K562 (cell line): ENCODE measurements at regions not wholly inside any gene's neighbourhood (a gene's known extent, or its start where the extent isn't known, plus 50 kb on each side); places are given as distances from the start of the nearest gene placed in this dataset.

Source experiments
- BCLAF1 ChIP-seq, 2 experiments: fragments of 450-650 bp in 1 of 2; IDR thresholded peaks; 2 replicates each; pipeline ENCODE4 v1.6.1; 2011 to 2017; ENCODE audit warnings: low read depth in 2 of 2, antibody characterized with exemption in 1 of 2, borderline replicate concordance in 1 of 2, low read length in 1 of 2, mild to moderate bottlenecking in 1 of 2, mixed read lengths in 1 of 2; ENCODE audit not compliant: control insufficient read depth in 1 of 2
- CLOCK ChIP-seq: fragments of 250-450 bp; sonication (Bioruptor Pico); IDR thresholded peaks from 2 replicates; pipeline ENCODE4 v1.4.0; 2020; ENCODE audit warnings: mild to moderate bottlenecking, moderate library complexity, borderline replicate concordance
- CTCF ChIP-seq, 3 experiments: IDR thresholded peaks in 2 of 3; conservative IDR thresholded peaks in 1 of 3; 2 replicates each; pipeline ENCODE4 v1.5.1; 2011 to 2012; ENCODE audit warnings: low read length in 3 of 3, mild to moderate bottlenecking in 3 of 3, control low read depth in 2 of 3, improper control_type of control experiment in 1 of 3, inconsistent platforms in 1 of 3, low read depth in 1 of 3, mixed read lengths in 1 of 3, moderate library complexity in 1 of 3; ENCODE audit not compliant: insufficient read depth in 2 of 3
- ELK1 ChIP-seq: sonication (generic); formaldehyde crosslinking; IDR thresholded peaks from 2 replicates; pipeline ENCODE4 v1.8.1; 2022; ENCODE audit warnings: missing genetic modification reagents
- KAT7 ChIP-seq: sonication (generic); formaldehyde crosslinking; IDR thresholded peaks from 2 replicates; pipeline ENCODE4 v1.8.0; 2022; ENCODE audit warnings: missing genetic modification reagents, mild to moderate bottlenecking, borderline replicate concordance
- L3MBTL2 ChIP-seq: fragments of 450-650 bp; IDR thresholded peaks from 2 replicates; pipeline ENCODE4 v1.6.1; 2016; ENCODE audit warnings: mild to moderate bottlenecking, moderate library complexity
- MAFK ChIP-seq: IDR thresholded peaks from 2 replicates; pipeline ENCODE4 v1.6.1; 2011; ENCODE audit warnings: low read length, improper control_type of control experiment
- MLX ChIP-seq, 2 experiments: fragments of 450-650 bp in 1 of 2; sonication (generic) in 1 of 2; formaldehyde crosslinking; conservative IDR thresholded peaks; 2 replicates each; pipeline versions ENCODE4 v1.4.0 to v1.8.1; 2020 to 2022; ENCODE audit warnings: mild to moderate bottlenecking in 1 of 2, missing genetic modification reagents in 1 of 2
- NFYB ChIP-seq: IDR thresholded peaks from 2 replicates; pipeline ENCODE4 v1.6.1; 2011; ENCODE audit warnings: mild to moderate bottlenecking, moderate library complexity; ENCODE audit not compliant: insufficient read length; ENCODE audit errors: extremely low read depth
- POLR2A ChIP-seq: fragments of 450-650 bp; conservative IDR thresholded peaks from 2 replicates; pipeline ENCODE4 v1.6.1; 2016
- RCOR1 ChIP-seq, 2 experiments: IDR thresholded peaks; 2 replicates each; pipeline ENCODE4 v1.6.1; 2012; ENCODE audit warnings: low read depth in 2 of 2, low read length in 2 of 2, borderline replicate concordance in 1 of 2, improper control_type of control experiment in 1 of 2
- TEAD2 ChIP-seq: fragments of 450-650 bp; IDR thresholded peaks from 2 replicates; pipeline ENCODE4 v1.6.1; 2016; ENCODE audit warnings: missing genetic modification characterization, control low read depth, missing compliant biosample characterization
- THAP7 ChIP-seq: fragments of 250-450 bp; sonication (Bioruptor Pico); IDR thresholded peaks from 2 replicates; pipeline ENCODE4 v1.5.0; 2021
- XRCC5 ChIP-seq: fragments of 200-400 bp; formaldehyde crosslinking; IDR thresholded peaks from 2 replicates; pipeline ENCODE4 v1.6.1; 2017; ENCODE audit warnings: low read depth, mild to moderate bottlenecking, low read length

GRCh38 chr22:27476729-27477128 lies 324.8 kb downstream of the MN1 start:
- no peak for TF ChIP-seq CTCF (IDR thresholded peaks at IDR 0.05 in 2 of 3, conservative IDR thresholded peaks at IDR 0.05 in 1 of 3; ENCODE audit: insufficient read depth in 2 of 3, low read depth in 1 of 3, low read length in 3 of 3)
- no peak for TF ChIP-seq THAP7
- no peak for TF ChIP-seq BCLAF1 (IDR thresholded peaks at IDR 0.05; ENCODE audit: borderline replicate concordance in 1 of 2, control insufficient read depth in 1 of 2, low read depth in 2 of 2, low read length in 1 of 2)
- no peak for TF ChIP-seq RCOR1 (IDR thresholded peaks at IDR 0.05; ENCODE audit: borderline replicate concordance in 1 of 2, low read depth in 2 of 2, low read length in 2 of 2)
- TF ChIP-seq KAT7 (CRISPR knock-in tag): no peak
- no peak for TF ChIP-seq TEAD2
- no peak for TF ChIP-seq CLOCK
- no peak for TF ChIP-seq XRCC5
- TF ChIP-seq MAFK: no peak
- TF ChIP-seq POLR2A: no peak
- TF ChIP-seq L3MBTL2: no peak
- no peak for TF ChIP-seq MLX (CRISPR knock-in tag; conservative IDR thresholded peaks at IDR 0.05)
- no peak for TF ChIP-seq ELK1 (CRISPR knock-in tag)
- TF ChIP-seq NFYB: no peak
